ENCODE measurements at regions not wholly inside any gene's neighbourhood (a gene's known extent, or its start where the extent isn't known, plus 50 kb on each side); places are given as distances from the start of the nearest gene placed in this dataset.

DNA sequence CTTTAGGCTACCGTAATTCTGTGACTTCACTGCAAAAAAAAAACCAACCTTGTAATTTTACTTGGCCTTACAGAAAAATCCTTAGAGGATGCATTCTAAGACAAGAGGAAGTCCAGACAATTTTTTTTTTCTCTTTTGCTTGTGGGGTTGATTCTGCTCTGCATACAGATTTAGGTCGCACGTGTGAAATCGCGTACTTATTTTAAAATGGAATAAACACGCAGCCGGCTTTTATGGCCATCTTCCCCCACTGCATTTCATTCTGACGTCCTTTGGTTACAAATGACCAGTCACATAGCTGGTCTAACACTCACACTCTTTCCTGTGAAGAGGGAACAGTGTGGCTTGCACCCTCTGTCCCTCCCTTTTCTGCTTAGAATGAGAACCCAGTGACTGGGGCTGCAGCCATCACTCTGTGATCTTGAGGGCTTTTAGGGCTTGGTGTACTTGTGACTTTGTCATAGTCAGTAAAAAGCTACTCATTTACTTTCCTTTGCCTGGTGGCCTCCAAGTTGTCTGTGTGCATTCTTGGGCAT, 63.6 kb upstream of the CARD11 start:
- no peak overlapping the region for H3K27ac ChIP-seq (ENCODE audit: low read depth, low read length)
- Mint-ChIP-seq H3K4me3 (ENCODE audit: unreplicated experiment) (no peak overlapping the region), H3K4me1 (ENCODE audit: low read depth, unreplicated experiment) (peaks cover 3% of the 10 kb centered on the region), H3K9me3 (ENCODE audit: unreplicated experiment) (peaks cover 18% of the 10 kb centered on the region), H3K36me3 (ENCODE audit: low read depth, unreplicated experiment) (no peaks in the 10 kb centered on the region), H3K27me3 (ENCODE audit: low read depth, unreplicated experiment) (peaks cover 13% of the 10 kb centered on the region), H3K27ac (ENCODE audit: unreplicated experiment) (no peak overlapping the region)
- H2AFZ ChIP-seq (ENCODE audit: low read depth, low read length), result no peak overlapping the region
- DNase-seq (ENCODE audit: low read depth) (no peak), FAIRE-seq (no peak)
- H3K9me3 ChIP-seq (ENCODE audit: insufficient read depth, low read depth, low read length), result no peaks in the 10 kb centered on the region
- no peaks in the 10 kb centered on the region for H3K27me3 ChIP-seq (ENCODE audit: insufficient read depth, low read length)
- H3K4me1 ChIP-seq (ENCODE audit: insufficient read depth, low read length), result no peaks in the 10 kb centered on the region
- no peaks in the 10 kb centered on the region for H3K36me3 ChIP-seq (ENCODE audit: insufficient read depth, low read length)
- H4K20me1 ChIP-seq (ENCODE audit: insufficient read depth, low read length), result no peaks in the 10 kb centered on the region
- H3K79me2 ChIP-seq (ENCODE audit: insufficient read depth, low read length), result no peaks in the 10 kb centered on the region
- no peak overlapping the region for H3K4me2 ChIP-seq (ENCODE audit: low read length)
- TF ChIP-seq EZH2 (IDR thresholded peaks at IDR 0.05; ENCODE audit: insufficient read depth, low read length) (no peak), CTCF (IDR thresholded peaks at IDR 0.05; ENCODE audit: insufficient read depth, low read depth, low read length) (no peak)
- H3K4me3 ChIP-seq (ENCODE audit: insufficient read depth, low read depth, low read length), result no peak overlapping the region
- H3K9ac ChIP-seq (ENCODE audit: low read length), result no peak overlapping the region

GRCh38 chr7:3107889-3108570, 64.4 kb upstream of the CARD11 start:
- H3K27ac Mint-ChIP-seq (ENCODE audit: unreplicated experiment), result peak overlapping the region; percentile 18
- no peaks in the 10 kb centered on the region for H3K79me2 ChIP-seq (ENCODE audit: insufficient read depth, low read length)
- no peak overlapping the region for H3K27ac ChIP-seq (ENCODE audit: low read depth, low read length)
- no peaks in the 10 kb centered on the region for H3K9me3 ChIP-seq (ENCODE audit: insufficient read depth, low read depth, low read length)
- FAIRE-seq (no peak), DNase-seq (ENCODE audit: low read depth) (no peak)
- peaks cover 17% of the 10 kb centered on the region for H3K27me3 Mint-ChIP-seq (ENCODE audit: low read depth, unreplicated experiment)
- TF ChIP-seq EZH2 (IDR thresholded peaks at IDR 0.05; ENCODE audit: insufficient read depth, low read length) (no peak), CTCF (IDR thresholded peaks at IDR 0.05; ENCODE audit: insufficient read depth, low read depth, low read length) (no peak)
- no peaks in the 10 kb centered on the region for H3K27me3 ChIP-seq (ENCODE audit: insufficient read depth, low read length)
- peaks cover 22% of the 10 kb centered on the region for H3K9me3 Mint-ChIP-seq (ENCODE audit: unreplicated experiment)
- no peaks in the 10 kb centered on the region for H4K20me1 ChIP-seq (ENCODE audit: insufficient read depth, low read length)
- H3K4me3 Mint-ChIP-seq (ENCODE audit: unreplicated experiment), result no peak overlapping the region
- H3K36me3 ChIP-seq (ENCODE audit: insufficient read depth, low read length), result no peaks in the 10 kb centered on the region
- no peak overlapping the region for H3K9ac ChIP-seq (ENCODE audit: low read length)
- no peaks in the 10 kb centered on the region for H3K4me1 ChIP-seq (ENCODE audit: insufficient read depth, low read length)
- H3K36me3 Mint-ChIP-seq (ENCODE audit: low read depth, unreplicated experiment), result no peaks in the 10 kb centered on the region
- no peak overlapping the region for H2AFZ ChIP-seq (ENCODE audit: low read depth, low read length)
- H3K4me2 ChIP-seq (ENCODE audit: low read length), result no peak overlapping the region
- H3K4me1 Mint-ChIP-seq (ENCODE audit: low read depth, unreplicated experiment), result peaks cover 3% of the 10 kb centered on the region
- H3K4me3 ChIP-seq (ENCODE audit: insufficient read depth, low read depth, low read length), result no peak overlapping the region

- Mint-ChIP-seq H3K27me3 (ENCODE audit: low read depth, unreplicated experiment) (peaks cover 15% of the 10 kb centered on the region), H3K4me3 (ENCODE audit: unreplicated experiment) (no peak overlapping the region), H3K27ac (ENCODE audit: unreplicated experiment) (no peak overlapping the region), H3K9me3 (ENCODE audit: unreplicated experiment) (peaks cover 27% of the 10 kb centered on the region), H3K36me3 (ENCODE audit: low read depth, unreplicated experiment) (peaks cover 4% of the 10 kb centered on the region), H3K4me1 (ENCODE audit: low read depth, unreplicated experiment) (peaks cover 3% of the 10 kb centered on the region)
- no peak overlapping the region for H3K27ac ChIP-seq (ENCODE audit: low read depth, low read length)
- no peak overlapping the region for H2AFZ ChIP-seq (ENCODE audit: low read depth, low read length)
- no peaks in the 10 kb centered on the region for H4K20me1 ChIP-seq (ENCODE audit: insufficient read depth, low read length)
- H3K79me2 ChIP-seq (ENCODE audit: insufficient read depth, low read length), result no peaks in the 10 kb centered on the region
- DNase-seq (ENCODE audit: low read depth) (peak; percentile 25), FAIRE-seq (no peak)
- no peak overlapping the region for H3K4me3 ChIP-seq (ENCODE audit: insufficient read depth, low read depth, low read length)
- H3K4me1 ChIP-seq (ENCODE audit: insufficient read depth, low read length), result no peaks in the 10 kb centered on the region
- no peaks in the 10 kb centered on the region for H3K36me3 ChIP-seq (ENCODE audit: insufficient read depth, low read length)
- TF ChIP-seq EZH2 (IDR thresholded peaks at IDR 0.05; ENCODE audit: insufficient read depth, low read length) (no peak), CTCF (IDR thresholded peaks at IDR 0.05; ENCODE audit: insufficient read depth, low read depth, low read length) (no peak)
- H3K9ac ChIP-seq (ENCODE audit: low read length), result no peak overlapping the region
- H3K9me3 ChIP-seq (ENCODE audit: insufficient read depth, low read depth, low read length), result peaks cover 5% of the 10 kb centered on the region
- H3K4me2 ChIP-seq (ENCODE audit: low read length), result no peak overlapping the region
- no peaks in the 10 kb centered on the region for H3K27me3 ChIP-seq (ENCODE audit: insufficient read depth, low read length)
These were observed 65.7 kb upstream of the CARD11 start for GRCh38 chr7:3109311-3109915.

Measured in astrocyte (in vitro differentiated cells and primary cell).